GM12864 (cell line): ENCODE measurements at regions not wholly inside any gene's neighbourhood (a gene's known extent, or its start where the extent isn't known, plus 50 kb on each side); places are given as distances from the start of the nearest gene placed in this dataset.
"Not testable (repeated sequence)": the region's sequence is repeated elsewhere in the genome, so short reads cannot be mapped to it uniquely, and the experiment has no call there.

Experiments used
- DNase-seq: peaks from one replicate; pipeline ENCODE4 v3.0.0-alpha.2; 2011; ENCODE audit warnings: low read depth
- H3K4me3 ChIP-seq: 2 replicates; pipeline ENCODE4 v1.5.1; 2011; ENCODE audit warnings: mild to moderate bottlenecking, low read depth, low read length, control low read depth
- TF ChIP-seq, protein P1 (sequence below): IDR thresholded peaks from 2 replicates; pipeline ENCODE4 v1.5.1; 2011; ENCODE audit warnings: low read depth, mild to moderate bottlenecking, moderate library complexity, low read length, control low read depth, inconsistent platforms; ENCODE audit errors: missing control alignments

DNA sequence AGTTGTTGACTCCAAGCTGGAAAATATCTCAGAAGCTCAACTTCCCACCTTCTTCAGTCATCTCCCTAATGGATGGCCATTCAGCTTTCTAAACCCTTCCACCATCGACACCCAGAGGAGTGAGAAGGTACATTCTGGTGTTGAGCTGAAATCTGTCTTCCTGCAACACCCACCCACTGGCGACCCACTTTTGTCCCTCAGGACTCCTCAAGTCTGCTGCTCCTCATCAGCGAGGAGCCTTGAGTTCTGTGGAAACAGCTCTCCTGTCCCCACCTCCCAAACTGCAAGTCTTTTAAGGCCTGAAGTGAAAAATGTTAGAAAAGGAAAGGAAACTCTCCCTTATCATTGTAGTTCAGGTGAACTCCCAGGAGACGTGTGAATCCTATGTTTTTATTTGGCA is 111.5 kb upstream of the HAND1 start:
- H3K4me3 ChIP-seq: no peak overlapping the region
- no peak for DNase-seq
- TF ChIP-seq, protein P1, sequence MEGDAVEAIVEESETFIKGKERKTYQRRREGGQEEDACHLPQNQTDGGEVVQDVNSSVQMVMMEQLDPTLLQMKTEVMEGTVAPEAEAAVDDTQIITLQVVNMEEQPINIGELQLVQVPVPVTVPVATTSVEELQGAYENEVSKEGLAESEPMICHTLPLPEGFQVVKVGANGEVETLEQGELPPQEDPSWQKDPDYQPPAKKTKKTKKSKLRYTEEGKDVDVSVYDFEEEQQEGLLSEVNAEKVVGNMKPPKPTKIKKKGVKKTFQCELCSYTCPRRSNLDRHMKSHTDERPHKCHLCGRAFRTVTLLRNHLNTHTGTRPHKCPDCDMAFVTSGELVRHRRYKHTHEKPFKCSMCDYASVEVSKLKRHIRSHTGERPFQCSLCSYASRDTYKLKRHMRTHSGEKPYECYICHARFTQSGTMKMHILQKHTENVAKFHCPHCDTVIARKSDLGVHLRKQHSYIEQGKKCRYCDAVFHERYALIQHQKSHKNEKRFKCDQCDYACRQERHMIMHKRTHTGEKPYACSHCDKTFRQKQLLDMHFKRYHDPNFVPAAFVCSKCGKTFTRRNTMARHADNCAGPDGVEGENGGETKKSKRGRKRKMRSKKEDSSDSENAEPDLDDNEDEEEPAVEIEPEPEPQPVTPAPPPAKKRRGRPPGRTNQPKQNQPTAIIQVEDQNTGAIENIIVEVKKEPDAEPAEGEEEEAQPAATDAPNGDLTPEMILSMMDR: no peak

DNA sequence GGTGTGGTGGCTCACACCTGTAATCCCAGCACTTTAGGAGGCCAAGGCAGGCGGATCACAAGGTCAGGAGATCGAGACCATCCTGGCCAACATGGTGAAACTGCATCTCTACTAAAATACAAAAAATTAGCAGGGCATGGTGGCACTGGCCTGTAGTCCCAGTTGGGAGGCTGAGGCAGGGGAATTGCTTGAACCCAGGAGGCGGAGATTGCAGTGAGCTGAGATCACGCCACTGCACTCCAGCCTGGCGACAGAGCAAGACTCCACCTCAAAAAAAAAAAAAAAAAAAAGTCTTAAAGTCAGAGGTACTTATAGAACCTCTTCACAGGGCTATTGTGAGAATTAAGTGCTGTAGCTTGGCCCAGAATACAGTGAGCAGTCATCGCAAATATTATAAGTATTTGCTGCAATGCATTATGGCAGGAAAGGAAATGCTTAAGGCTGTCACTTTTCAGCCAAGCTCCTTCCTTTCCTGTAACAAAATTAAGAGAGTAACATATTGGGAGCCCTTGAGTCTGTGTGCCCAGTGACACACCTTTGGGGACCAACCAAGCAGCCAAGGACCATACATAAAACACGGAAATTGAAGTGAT is 110.9 kb upstream of the HAND1 start:
- not testable (repeated sequence) for H3K4me3 ChIP-seq, DNase-seq

DNA sequence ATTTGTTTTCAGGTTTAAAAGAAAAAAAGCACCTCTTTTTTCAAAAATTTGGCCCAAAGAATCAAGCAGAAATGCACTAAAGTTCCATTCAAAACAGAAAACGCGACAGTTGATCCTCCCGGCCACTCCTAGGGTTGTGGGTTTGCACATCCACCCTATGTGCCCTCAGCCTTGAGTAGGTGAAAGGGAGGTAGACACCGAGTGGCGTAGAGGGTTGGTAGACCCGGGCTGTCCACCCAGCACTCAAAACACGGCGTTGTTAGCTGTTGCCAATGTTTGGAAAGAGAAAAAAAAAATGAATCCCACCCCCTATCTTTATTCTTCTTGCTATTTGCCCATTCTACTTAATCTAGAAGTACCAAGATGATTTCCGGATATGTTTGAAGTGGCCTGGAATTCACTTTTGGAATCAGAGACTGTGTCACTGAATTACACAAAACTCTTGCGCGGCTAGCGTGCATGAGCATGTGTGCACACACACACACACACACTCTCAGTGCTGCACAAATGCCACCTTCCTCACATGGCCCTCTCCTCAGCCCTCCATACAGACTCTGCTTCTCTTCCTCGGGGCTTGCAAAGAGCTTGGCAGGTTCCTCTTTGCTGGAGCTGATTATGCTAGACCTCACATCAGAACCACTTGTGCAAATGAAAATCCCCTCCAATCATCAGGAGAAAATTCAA is 110.2 kb upstream of the HAND1 start:
- TF ChIP-seq, protein P1: no peak
- DNase-seq: no peak
- no peak overlapping the region for H3K4me3 ChIP-seq

DNA sequence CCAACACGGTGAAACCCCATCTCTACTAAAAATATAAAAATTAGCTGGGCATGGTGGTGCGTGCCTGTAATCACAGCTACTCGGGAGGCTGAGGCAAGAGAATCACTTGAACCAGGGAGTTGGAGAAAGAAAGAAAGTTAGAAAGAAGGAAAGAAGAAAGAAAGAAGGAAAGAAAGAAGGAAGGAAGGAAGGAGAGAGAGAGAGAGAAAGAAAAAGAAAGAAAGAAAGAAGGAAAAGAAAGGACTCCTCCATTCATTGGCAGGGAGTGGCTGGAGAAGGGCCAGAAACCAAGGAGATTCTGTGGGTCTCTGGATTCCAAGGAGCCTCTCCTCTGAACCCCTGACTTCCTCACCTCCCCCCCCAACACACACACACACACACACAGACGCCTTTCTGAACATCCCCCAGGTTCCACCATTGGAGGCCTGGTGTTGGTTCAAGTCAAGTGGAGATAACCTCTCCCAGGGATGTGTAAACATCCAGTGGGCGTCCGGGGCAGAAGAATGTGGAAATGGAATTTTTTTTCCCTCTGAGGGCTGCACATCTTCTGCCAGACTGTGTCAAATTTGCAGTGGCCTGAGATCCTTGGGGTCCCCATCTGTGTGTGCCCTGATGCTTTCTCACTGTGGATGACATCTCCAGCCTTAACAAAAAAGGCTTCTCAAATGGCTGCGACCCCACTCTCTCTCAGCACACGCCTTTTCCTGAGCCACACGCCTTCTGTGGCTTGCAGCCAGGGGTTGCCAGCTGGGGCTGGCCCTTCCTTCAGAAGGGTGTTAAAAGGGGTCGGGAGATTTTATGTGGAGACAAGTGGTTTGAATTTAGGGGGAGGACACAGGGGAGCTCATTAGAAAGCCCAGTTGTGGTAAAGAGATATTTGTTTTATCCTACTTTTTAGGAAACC is 109.3 kb upstream of the HAND1 start:
- no peak for DNase-seq

DNA sequence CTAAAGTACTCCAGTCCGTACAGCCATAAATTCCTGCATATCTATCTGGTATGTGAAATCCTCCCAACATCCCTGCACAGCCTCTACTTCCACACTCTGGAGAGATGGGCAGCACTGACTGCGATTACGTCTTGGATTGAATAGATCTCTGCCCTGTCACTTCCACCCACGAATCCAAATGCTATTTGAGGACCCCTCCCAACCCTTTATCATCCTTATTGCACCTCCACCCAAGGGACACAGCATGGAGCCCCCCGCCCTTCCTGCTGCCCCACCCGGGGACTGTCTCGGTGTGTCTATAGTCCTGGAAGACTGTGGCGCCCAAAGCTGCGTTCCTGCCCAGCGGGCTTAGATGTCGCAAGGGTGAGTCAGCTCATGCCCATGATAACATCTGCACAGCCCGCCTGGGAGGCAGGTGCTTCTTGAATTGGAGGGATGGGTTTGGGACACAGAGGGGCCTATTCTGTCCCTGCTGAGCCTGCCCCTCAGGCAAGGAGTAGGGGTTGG is 105.7 kb upstream of the HAND1 start:
- H3K4me3 ChIP-seq: no peak overlapping the region
- TF ChIP-seq, protein P1: no peak
- no peak for DNase-seq

More for the DNA sequence above, 109.3 kb upstream of the HAND1 start:
- TF ChIP-seq, protein P1: no peak
- H3K4me3 ChIP-seq: no peak overlapping the region

DNA sequence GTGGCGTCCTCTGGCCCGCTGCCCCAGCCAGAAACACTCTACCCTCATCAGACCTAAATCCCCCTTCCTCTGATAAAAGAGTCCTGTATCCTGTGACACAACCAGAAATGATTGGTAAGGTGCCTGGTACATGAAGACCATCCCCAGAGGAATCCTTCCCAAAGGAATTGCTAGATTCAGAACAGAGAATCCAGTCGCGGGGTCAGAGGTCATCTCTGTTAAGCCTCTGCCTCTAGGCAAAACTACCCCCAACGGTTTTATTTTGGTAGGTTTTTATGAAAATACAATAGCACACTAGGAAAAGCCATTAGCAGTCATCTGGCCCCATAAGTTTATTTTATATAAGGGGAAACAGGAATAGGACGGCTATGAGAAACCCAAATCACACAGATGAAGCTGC is 102.4 kb upstream of the HAND1 start:
- TF ChIP-seq, protein P1: no peak
- no peak for DNase-seq
- no peak overlapping the region for H3K4me3 ChIP-seq

DNA sequence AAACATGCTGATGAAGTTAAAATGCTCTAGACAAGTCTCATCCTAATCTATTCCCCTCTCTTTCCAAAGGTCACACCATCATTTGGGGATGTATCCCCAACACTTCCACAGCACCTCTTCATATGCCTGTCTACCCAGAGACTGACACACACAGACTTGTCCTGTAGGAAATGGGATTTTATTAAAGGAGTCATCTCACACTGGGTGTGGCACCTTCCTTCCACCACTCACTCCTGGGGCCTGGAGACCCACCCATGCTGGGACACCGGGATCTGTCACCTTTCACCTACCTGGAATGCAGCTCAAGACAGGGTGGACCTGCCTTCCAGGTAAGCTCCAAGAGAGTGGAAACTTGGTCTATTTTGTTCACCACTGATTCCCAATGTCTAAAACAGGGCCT is 99.4 kb upstream of the HAND1 start:
- TF ChIP-seq, protein P1: no peak
- H3K4me3 ChIP-seq: no peak overlapping the region
- DNase-seq: no peak
